ENCODE measurements at regions not wholly inside any gene's neighbourhood (a gene's known extent, or its start where the extent isn't known, plus 50 kb on each side); places are given as distances from the start of the nearest gene placed in this dataset.

- TF ChIP-seq POLR2AphosphoS5 (IDR thresholded peaks at IDR 0.05) (no peak), CTCF (IDR thresholded peaks at IDR 0.05) (no peak), EP300 (IDR thresholded peaks at IDR 0.05; ENCODE audit: low read depth) (no peak), POLR2A (IDR thresholded peaks at IDR 0.05) (no peak)
- DNase-seq = no peak
- no peaks in the 10 kb centered on the region for H3K4me1 ChIP-seq
- 44 to 78% methylated on average over 3 to 4 of the region's 4 CpGs for WGBS, 2 donors (ENCODE audit: low coverage in 1 of 2)
- no peaks in the 10 kb centered on the region for H3K36me3 ChIP-seq
- intact Hi-C loops (cut with DNase I; ENCODE audit: low total_unique reads) (no loop called here), in situ Hi-C loops (cut with MboI; ENCODE audit: low pct_ligation_motif_present in 1 of 4, low pct_unique_long_range_greater_than_20kb in 1 of 4, low sequenced_read_pairs in 3 of 4) (no loop called here)
- no peak overlapping the region for H3K4me3 ChIP-seq
- H3K9me3 ChIP-seq = peaks cover 5 to 6% of the 10 kb centered on the region in 2 donors
- no peaks in the 10 kb centered on the region for H3K27me3 ChIP-seq
- H3K27ac ChIP-seq = no peak overlapping the region
Measured at GRCh38 chr21:23374155-23374554, 2233.1 kb downstream of the MRPL39 start.

DNA sequence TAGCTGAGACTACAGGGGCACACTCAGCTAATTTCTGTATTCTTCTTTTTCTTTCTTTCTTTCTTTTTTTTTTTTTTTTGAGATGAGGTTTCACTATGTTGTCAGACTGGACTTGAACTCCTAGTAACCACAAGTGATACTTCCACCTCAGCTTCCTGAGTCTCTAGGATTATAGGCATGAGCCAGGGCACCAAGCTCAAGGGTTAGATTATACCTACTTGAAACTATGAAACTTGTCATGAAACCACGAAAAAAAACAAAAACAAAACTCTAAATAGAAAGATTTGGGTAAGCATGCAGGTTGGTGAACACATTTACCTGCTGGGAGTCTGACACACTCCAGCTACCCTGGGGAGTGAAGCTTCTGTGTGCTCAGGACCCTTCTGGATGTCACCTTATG, 2250.4 kb downstream of the MRPL39 start:
- Histone ChIP-seq H3K4me3 (no peak overlapping the region), H3K9me3 (peaks cover 0 to 5% of the 10 kb centered on the region in 2 donors), H3K27me3 (no peaks in the 10 kb centered on the region), H3K27ac (no peak overlapping the region), H3K4me1 (no peaks in the 10 kb centered on the region), H3K36me3 (no peaks in the 10 kb centered on the region)
- DNase-seq = no peak
- 54 to 67% methylated on average over 1 of the region's 1 CpG for WGBS, 2 donors (ENCODE audit: low coverage in 1 of 2)
- in situ Hi-C loops (cut with MboI; ENCODE audit: low pct_ligation_motif_present in 1 of 4, low pct_unique_long_range_greater_than_20kb in 1 of 4, low sequenced_read_pairs in 3 of 4) = no loop called here
- TF ChIP-seq CTCF (IDR thresholded peaks at IDR 0.05) = no peak
- TF ChIP-seq POLR2AphosphoS5 (IDR thresholded peaks at IDR 0.05) = no peak
- TF ChIP-seq POLR2A (IDR thresholded peaks at IDR 0.05) = no peak
- no peak for TF ChIP-seq EP300 (IDR thresholded peaks at IDR 0.05; ENCODE audit: low read depth)
- intact Hi-C loops (cut with DNase I; ENCODE audit: low total_unique reads) = no loop called here

DNA sequence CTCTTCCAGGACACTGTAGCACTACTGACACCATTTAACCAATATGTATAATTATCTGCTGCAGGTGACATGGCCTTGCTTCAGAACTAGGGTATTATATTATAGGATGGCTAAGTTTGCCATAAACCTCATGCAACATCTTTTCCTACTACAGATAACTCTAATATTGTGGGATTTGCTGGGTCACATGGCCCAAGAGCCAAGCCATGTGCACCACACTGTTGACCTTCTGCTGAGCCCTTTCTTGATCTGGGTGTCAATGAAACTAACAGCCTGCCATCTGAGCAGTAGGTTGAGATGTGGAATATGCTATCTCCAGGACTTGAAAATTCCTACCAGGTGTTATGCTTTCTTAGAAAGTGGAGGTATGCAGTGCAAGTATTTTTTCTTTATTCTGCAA, 2291.1 kb downstream of the MRPL39 start:
- intact Hi-C loops (cut with DNase I; ENCODE audit: low total_unique reads) (no loop called here), in situ Hi-C loops (cut with MboI; ENCODE audit: low pct_ligation_motif_present in 1 of 4, low pct_unique_long_range_greater_than_20kb in 1 of 4, low sequenced_read_pairs in 3 of 4) (no loop called here)
- DNase-seq = no peak

GRCh38 chr21:23308741-23309140, 2298.5 kb downstream of the MRPL39 start:
- Histone ChIP-seq H3K27ac (no peak overlapping the region), H3K4me1 (no peaks in the 10 kb centered on the region), H3K9me3 (peaks cover 0 to 4% of the 10 kb centered on the region in 2 donors), H3K36me3 (no peaks in the 10 kb centered on the region), H3K27me3 (no peaks in the 10 kb centered on the region), H3K4me3 (no peak overlapping the region)
- TF ChIP-seq POLR2AphosphoS5 (IDR thresholded peaks at IDR 0.05) (no peak), POLR2A (IDR thresholded peaks at IDR 0.05) (no peak), EP300 (IDR thresholded peaks at IDR 0.05; ENCODE audit: low read depth) (no peak), CTCF (IDR thresholded peaks at IDR 0.05) (no peak)
- in situ Hi-C loops (cut with MboI; ENCODE audit: low pct_ligation_motif_present in 1 of 4, low pct_unique_long_range_greater_than_20kb in 1 of 4, low sequenced_read_pairs in 3 of 4) (no loop called here), intact Hi-C loops (cut with DNase I; ENCODE audit: low total_unique reads) (no loop called here)
- DNase-seq = no peak
- 29 to 47% methylated on average over 1 of the region's 1 CpG for WGBS, 2 donors (ENCODE audit: low coverage in 1 of 2)

More for the DNA sequence above, 2291.1 kb downstream of the MRPL39 start:
- Histone ChIP-seq H3K4me1 (no peaks in the 10 kb centered on the region), H3K9me3 (peaks cover 4 to 6% of the 10 kb centered on the region in 2 donors), H3K4me3 (no peak overlapping the region), H3K27me3 (no peaks in the 10 kb centered on the region), H3K27ac (no peak overlapping the region), H3K36me3 (no peaks in the 10 kb centered on the region)
- TF ChIP-seq EP300 (IDR thresholded peaks at IDR 0.05; ENCODE audit: low read depth) (no peak), POLR2AphosphoS5 (IDR thresholded peaks at IDR 0.05) (no peak), POLR2A (IDR thresholded peaks at IDR 0.05) (no peak), CTCF (IDR thresholded peaks at IDR 0.05) (no peak)

All from transverse colon (tissue), 4 donors.